Thoracic aorta (tissue), 2 donors: ENCODE measurements at regions not wholly inside any gene's neighbourhood (a gene's known extent, or its start where the extent isn't known, plus 50 kb on each side); places are given as distances from the start of the nearest gene placed in this dataset.

Source experiments
- ATAC-seq: fragments of 150-250 bp; one replicate; pipeline ENCODE4 v1.8.0; 2017; ENCODE audit warnings: low read depth; ENCODE audit not compliant: insufficient number of reproducible peaks, low FRiP score
- DNase-seq: peaks from one replicate; pipeline ENCODE4 v3.0.0-alpha.2; 2020; ENCODE audit warnings: low spot score
- H3K27ac ChIP-seq, 2 donors: fragments of 200-600 bp; sonication (generic); 1 replicate in 1 of 2; 2 replicates in 1 of 2; pipeline ENCODE4 v1.5.1; 2016; ENCODE audit warnings: mild to moderate bottlenecking in 2 of 2, moderate library complexity in 2 of 2
- H3K27me3 ChIP-seq: fragments of 200-600 bp; sonication (generic); replicated peaks from 2 replicates; pipeline ENCODE4 v1.6.0; 2016; ENCODE audit warnings: mild to moderate bottlenecking; ENCODE audit not compliant: insufficient read depth
- H3K36me3 ChIP-seq: fragments of 200-600 bp; sonication (generic); one replicate; pipeline ENCODE4 v1.5.1; 2016
- H3K4me1 ChIP-seq, 2 donors: fragments of 200-600 bp; sonication (generic); 1 replicate in 1 of 2; 2 replicates in 1 of 2; pipeline versions ENCODE4 v1.5.1 to v1.6.0; 2016; ENCODE audit warnings: low read depth in 2 of 2, mild to moderate bottlenecking in 1 of 2; ENCODE audit not compliant: control insufficient read depth in 1 of 2
- H3K4me3 ChIP-seq: fragments of 200-600 bp; sonication (generic); 2 replicates; pipeline ENCODE4 v1.5.1; 2016; ENCODE audit warnings: mild to moderate bottlenecking
- H3K9me3 ChIP-seq: fragments of 200-600 bp; sonication (generic); 2 replicates; pipeline ENCODE4 v1.5.1; 2016
- CTCF ChIP-seq: fragments of 200-600 bp; sonication (generic); IDR thresholded peaks from one replicate; pipeline ENCODE4 v1.5.1; 2019; ENCODE audit warnings: antibody characterized with exemption

DNA sequence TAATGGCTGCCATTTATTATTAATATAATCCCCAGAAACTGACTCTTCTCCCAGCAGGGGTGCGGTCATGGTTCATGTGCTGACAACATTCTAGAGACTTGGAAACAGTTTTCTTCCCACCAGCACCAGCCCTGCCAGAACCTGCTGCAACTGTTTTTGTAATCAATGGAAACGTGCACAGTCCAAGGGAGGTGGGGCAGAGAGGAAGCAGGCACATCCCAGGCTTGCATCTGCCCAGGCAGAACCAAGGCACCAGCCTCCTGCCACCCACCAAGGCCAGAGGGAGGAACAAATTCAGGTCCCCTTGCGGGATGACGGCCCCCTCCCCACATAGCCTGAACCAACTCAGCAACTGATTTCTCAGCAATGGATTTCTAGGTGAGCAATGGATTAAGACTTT, 119.0 kb downstream of the OAT start:
- DNase-seq = no peak
- H3K27ac ChIP-seq = no peak overlapping the region
- no peaks in the 10 kb centered on the region for H3K36me3 ChIP-seq
- H3K4me1 ChIP-seq = no peaks in the 10 kb centered on the region
- TF ChIP-seq CTCF = no peak
- no peak for ATAC-seq
- no peaks in the 10 kb centered on the region for H3K9me3 ChIP-seq
- H3K4me3 ChIP-seq = no peak overlapping the region
- H3K27me3 ChIP-seq = no peaks in the 10 kb centered on the region

- no peak for TF ChIP-seq CTCF
- Histone ChIP-seq H3K9me3 (no peaks in the 10 kb centered on the region), H3K4me1 (no peaks in the 10 kb centered on the region), H3K4me3 (no peak overlapping the region), H3K36me3 (no peaks in the 10 kb centered on the region), H3K27ac (no peak overlapping the region), H3K27me3 (no peaks in the 10 kb centered on the region)
- DNase-seq (no peak), ATAC-seq (no peak)
Measured at GRCh38 chr10:124298891-124299290, 119.8 kb downstream of the OAT start.

DNA sequence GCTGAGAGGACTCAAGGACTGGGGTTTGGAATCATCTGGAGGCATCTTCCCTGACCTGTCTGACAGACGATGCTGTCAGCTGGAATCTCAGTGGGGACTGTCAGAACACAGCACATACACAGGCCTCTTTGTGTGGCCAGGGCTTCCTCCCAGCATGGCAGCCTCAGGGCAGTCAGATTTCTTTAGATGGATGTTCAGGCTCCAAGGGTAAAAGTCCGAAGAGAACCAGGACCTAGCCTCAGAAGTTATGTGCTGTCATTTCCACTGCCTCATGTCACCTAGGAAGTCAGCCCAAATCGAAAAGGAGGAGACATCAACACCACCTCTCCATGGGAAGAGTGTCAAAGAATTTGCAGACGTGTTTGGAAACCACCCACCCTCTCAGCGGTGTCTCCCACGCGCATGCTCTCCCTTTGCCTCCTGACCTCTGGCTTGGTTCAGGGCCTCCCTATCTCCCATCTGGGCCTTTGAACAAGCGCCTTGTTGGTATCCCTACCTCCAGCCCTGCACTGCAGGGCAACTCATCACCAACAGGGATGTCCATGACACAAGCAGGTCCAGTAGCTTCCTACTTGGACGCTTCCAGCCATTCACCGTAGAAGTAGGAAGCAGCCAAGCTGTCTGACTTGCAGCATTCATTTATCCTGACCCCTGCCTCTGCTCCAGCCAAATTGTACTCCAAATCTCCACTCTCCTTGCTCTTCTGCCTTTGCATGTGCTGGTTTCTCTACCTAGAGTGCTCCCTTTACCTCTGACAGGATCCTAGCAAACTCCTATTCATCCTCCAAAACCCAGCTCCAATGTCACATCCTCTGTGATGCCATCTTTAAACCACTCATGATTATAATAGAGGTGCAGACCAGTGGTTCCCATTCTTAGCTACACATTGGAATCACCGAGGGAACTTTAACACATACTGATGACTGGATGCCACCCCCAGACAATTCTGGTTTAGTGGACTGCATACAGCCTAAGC, 121.6 kb downstream of the OAT start:
- Histone ChIP-seq H3K9me3 (no peaks in the 10 kb centered on the region), H3K4me1 (no peaks in the 10 kb centered on the region), H3K27me3 (no peaks in the 10 kb centered on the region), H3K27ac (no peak overlapping the region), H3K4me3 (no peak overlapping the region), H3K36me3 (no peaks in the 10 kb centered on the region)
- TF ChIP-seq CTCF = no peak
- DNase-seq (no peak), ATAC-seq (no peak)

GRCh38 chr10:124296121-124296812, 122.5 kb downstream of the OAT start:
- no peaks in the 10 kb centered on the region for H3K4me1 ChIP-seq
- DNase-seq (no peak), ATAC-seq (no peak)
- H3K36me3 ChIP-seq = no peaks in the 10 kb centered on the region
- no peak overlapping the region for H3K4me3 ChIP-seq
- H3K27me3 ChIP-seq = no peaks in the 10 kb centered on the region
- no peaks in the 10 kb centered on the region for H3K9me3 ChIP-seq
- H3K27ac ChIP-seq = no peak overlapping the region
- TF ChIP-seq CTCF = no peak
